MM.1S (cell line): ENCODE measurements at regions not wholly inside any gene's neighbourhood (a gene's known extent, or its start where the extent isn't known, plus 50 kb on each side); places are given as distances from the start of the nearest gene placed in this dataset.

Source experiments
- DNase-seq: peaks from one replicate; pipeline ENCODE4 v3.0.0-alpha.2; 2015
- H2AFZ ChIP-seq: fragments of 300-600 bp; sonication (generic); 2 replicates; pipeline ENCODE4 v1.6.0; 2016; ENCODE audit warnings: antibody characterized with exemption, low read length
- H3F3A ChIP-seq: fragments of 300-600 bp; sonication (generic); 2 replicates; pipeline ENCODE4 v1.6.1; 2016; ENCODE audit warnings: mild to moderate bottlenecking, antibody characterized with exemption, low read length, moderate library complexity, mixed read lengths; ENCODE audit not compliant: insufficient read depth
- H3K27ac ChIP-seq: fragments of 300-600 bp; sonication (generic); 2 replicates; pipeline ENCODE4 v1.5.1; 2016; ENCODE audit warnings: mild to moderate bottlenecking, low read length
- H3K27me3 ChIP-seq: fragments of 300-600 bp; sonication (generic); replicated peaks from 2 replicates; pipeline ENCODE4 v1.6.0; 2016; ENCODE audit warnings: low read length; ENCODE audit not compliant: insufficient read depth
- H3K36me3 ChIP-seq: fragments of 300-600 bp; sonication (generic); replicated peaks from 2 replicates; pipeline ENCODE4 v1.6.1; 2016; ENCODE audit warnings: mild to moderate bottlenecking, low read length, mixed read lengths; ENCODE audit not compliant: insufficient read depth
- H3K4me1 ChIP-seq: fragments of 300-600 bp; sonication (generic); 2 replicates; pipeline ENCODE4 v1.6.1; 2016; ENCODE audit warnings: low read length, mixed read lengths
- H3K4me2 ChIP-seq: fragments of 300-600 bp; sonication (generic); 2 replicates; pipeline ENCODE4 v1.6.0; 2016; ENCODE audit warnings: low read depth, low read length
- H3K4me3 ChIP-seq: fragments of 300-600 bp; sonication (generic); 2 replicates; pipeline ENCODE4 v1.5.1; 2016; ENCODE audit warnings: low read length, mixed read lengths
- H3K79me2 ChIP-seq: fragments of 300-600 bp; sonication (generic); 2 replicates; pipeline ENCODE4 v1.6.1; 2016; ENCODE audit warnings: mixed run types, low read length, mixed read lengths
- H3K9ac ChIP-seq: fragments of 300-600 bp; sonication (generic); 2 replicates; pipeline ENCODE4 v1.6.1; 2016; ENCODE audit warnings: low read length, mixed read lengths
- H3K9me2 ChIP-seq: fragments of 300-600 bp; sonication (generic); replicated peaks from 2 replicates; pipeline ENCODE4 v1.6.1; 2016; ENCODE audit warnings: mild to moderate bottlenecking, low read length, mixed read lengths; ENCODE audit not compliant: insufficient read depth
- H3K9me3 ChIP-seq: fragments of 300-600 bp; sonication (generic); replicated peaks from 2 replicates; pipeline ENCODE4 v1.6.1; 2016; ENCODE audit warnings: mild to moderate bottlenecking, low read length, mixed read lengths; ENCODE audit not compliant: insufficient read depth
- H4K20me1 ChIP-seq: fragments of 300-600 bp; sonication (generic); 2 replicates; pipeline ENCODE4 v1.6.1; 2016; ENCODE audit warnings: mild to moderate bottlenecking, low read length, moderate library complexity, mixed read lengths; ENCODE audit not compliant: insufficient read depth
- CTCF ChIP-seq: fragments of 300-600 bp; sonication (generic); IDR thresholded peaks from 2 replicates; pipeline ENCODE4 v1.5.1; 2016; ENCODE audit warnings: antibody characterized with exemption, low read length, mixed read lengths
- EZH2 ChIP-seq: fragments of 300-600 bp; sonication (generic); optimal IDR thresholded peaks from 2 replicates; pipeline ENCODE3; 2017; ENCODE audit warnings: low read depth, mild to moderate bottlenecking, antibody characterized with exemption, low read length, mixed read lengths
- EZH2phosphoT487 ChIP-seq: fragments of 300-600 bp; sonication (generic); IDR thresholded peaks from 2 replicates; pipeline ENCODE4 v1.6.1; 2018; ENCODE audit warnings: antibody characterized with exemption, low read length

GRCh38 chr5:144979516-144980264 is 809.0 kb downstream of the KCTD16 start:
- no peaks in the 10 kb centered on the region for H3K4me1 ChIP-seq
- no peak overlapping the region for H3K4me3 ChIP-seq
- H3K27ac ChIP-seq: no peak overlapping the region
- H3K9ac ChIP-seq: no peak overlapping the region
- no peak for DNase-seq
- H3F3A ChIP-seq: no peaks in the 10 kb centered on the region
- no peak overlapping the region for H2AFZ ChIP-seq
- H3K27me3 ChIP-seq: no peaks in the 10 kb centered on the region
- no peak for TF ChIP-seq EZH2phosphoT487
- TF ChIP-seq EZH2: no peak
- no peak for TF ChIP-seq CTCF
- H3K36me3 ChIP-seq: no peaks in the 10 kb centered on the region
- no peaks in the 10 kb centered on the region; the same call in 1 of the 2 replicates for H3K9me2 ChIP-seq
- H3K4me2 ChIP-seq: no peak overlapping the region
- no peaks in the 10 kb centered on the region for H3K9me3 ChIP-seq
- H4K20me1 ChIP-seq: no peaks in the 10 kb centered on the region
- no peaks in the 10 kb centered on the region for H3K79me2 ChIP-seq

- no peaks in the 10 kb centered on the region for H3F3A ChIP-seq
- no peaks in the 10 kb centered on the region for H3K79me2 ChIP-seq
- TF ChIP-seq EZH2 (no peak), EZH2phosphoT487 (no peak), CTCF (no peak)
- no peaks in the 10 kb centered on the region for H3K9me3 ChIP-seq
- no peaks in the 10 kb centered on the region for H3K4me1 ChIP-seq
- no peaks in the 10 kb centered on the region for H4K20me1 ChIP-seq
- no peaks in the 10 kb centered on the region for H3K9me2 ChIP-seq
- H3K27ac ChIP-seq: no peak overlapping the region
- H3K9ac ChIP-seq: no peak overlapping the region
- H3K36me3 ChIP-seq: no peaks in the 10 kb centered on the region
- H3K27me3 ChIP-seq: no peaks in the 10 kb centered on the region
- no peak for DNase-seq
- no peak overlapping the region for H3K4me2 ChIP-seq
- no peak overlapping the region for H3K4me3 ChIP-seq
- no peak overlapping the region for H2AFZ ChIP-seq
Observed at GRCh38 chr5:144972317-144972716, 801.6 kb downstream of the KCTD16 start.

- H3K27ac ChIP-seq: no peak overlapping the region
- no peak overlapping the region for H3K4me3 ChIP-seq
- no peaks in the 10 kb centered on the region for H3F3A ChIP-seq
- H4K20me1 ChIP-seq: no peaks in the 10 kb centered on the region
- no peaks in the 10 kb centered on the region for H3K36me3 ChIP-seq
- TF ChIP-seq CTCF (no peak), EZH2 (no peak), EZH2phosphoT487 (no peak)
- no peak for DNase-seq
- no peak overlapping the region for H2AFZ ChIP-seq
- no peaks in the 10 kb centered on the region for H3K9me2 ChIP-seq
- H3K27me3 ChIP-seq: no peaks in the 10 kb centered on the region
- no peaks in the 10 kb centered on the region for H3K9me3 ChIP-seq
- H3K4me1 ChIP-seq: no peaks in the 10 kb centered on the region
- H3K9ac ChIP-seq: no peak overlapping the region
- no peak overlapping the region for H3K4me2 ChIP-seq
- no peaks in the 10 kb centered on the region for H3K79me2 ChIP-seq
Observed at GRCh38 chr5:144971108-144971850, 800.6 kb downstream of the KCTD16 start.
